NCI-H748 treated with DMSO at 0.1 percent for 48 hours (cell line): ENCODE measurements at regions not wholly inside any gene's neighbourhood (a gene's known extent, or its start where the extent isn't known, plus 50 kb on each side); places are given as distances from the start of the nearest gene placed in this dataset.
"Not testable (repeated sequence)": the region's sequence is repeated elsewhere in the genome, so short reads cannot be mapped to it uniquely, and the experiment has no call there.

ENCODE experiments used
- DNase-seq: peaks from one replicate; lab custom pipeline; 2025; lab: John Stamatoyannopoulos, UW

DNA sequence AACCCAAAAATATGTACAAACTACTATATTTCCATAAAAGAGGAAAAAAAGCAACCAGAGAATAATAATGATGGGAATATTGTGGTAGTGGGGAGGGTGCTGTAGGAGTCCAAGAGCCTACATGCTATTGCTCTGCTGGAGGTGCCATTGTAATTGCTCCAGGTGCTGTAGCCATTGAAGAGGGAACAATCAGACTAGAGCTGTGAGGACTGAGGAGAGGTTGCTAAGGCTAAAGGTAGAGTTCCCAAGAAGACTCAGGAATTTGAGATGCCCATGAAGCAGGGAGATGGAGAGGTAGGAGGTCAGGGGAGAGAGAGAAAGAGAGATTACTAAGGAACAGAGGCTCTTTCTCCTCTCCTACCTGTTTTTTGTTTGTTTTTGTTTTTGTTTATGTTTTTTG, 394.0 kb downstream of the DMRTA1 start:
- no peak for DNase-seq

DNA sequence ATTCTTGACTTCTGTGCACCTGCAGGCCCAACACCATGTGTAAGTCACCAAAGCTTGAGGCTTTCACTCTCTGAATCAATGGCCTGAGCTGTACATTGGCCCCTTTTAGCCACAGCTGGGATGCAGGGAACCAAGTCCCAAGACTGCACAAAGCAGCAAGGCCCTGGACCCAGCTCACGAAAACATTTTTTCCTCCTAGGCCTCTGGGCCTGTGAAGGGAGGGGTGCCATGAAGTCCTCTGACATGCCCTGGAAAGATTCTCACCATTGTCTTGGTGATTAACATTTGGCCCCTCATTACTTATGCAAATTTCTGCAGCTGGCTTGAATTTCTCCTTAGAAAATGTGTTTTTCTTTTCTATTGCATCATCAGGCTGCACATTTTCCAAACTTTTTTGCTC, 398.6 kb downstream of the DMRTA1 start:
- not testable (repeated sequence) for DNase-seq

DNA sequence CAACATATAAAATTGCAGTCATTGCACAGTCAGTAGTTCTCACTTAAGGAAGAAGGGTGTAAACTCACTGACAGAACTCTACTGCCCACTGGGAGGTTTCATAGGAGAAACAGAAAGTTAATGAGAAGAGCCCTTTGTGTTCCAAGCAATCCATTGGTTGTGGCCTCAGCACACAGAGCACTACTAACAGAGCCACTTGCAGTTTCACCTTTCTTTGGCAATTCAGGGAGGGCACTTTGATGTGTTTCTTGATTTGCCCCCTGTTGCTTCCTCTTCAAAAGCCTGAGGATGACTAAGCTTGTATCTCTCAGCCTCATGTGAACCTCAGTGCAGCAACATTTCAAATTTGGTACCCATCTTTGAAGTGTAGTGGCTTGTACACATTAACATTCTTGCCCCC, 409.4 kb downstream of the DMRTA1 start:
- DNase-seq = no peak

DNA sequence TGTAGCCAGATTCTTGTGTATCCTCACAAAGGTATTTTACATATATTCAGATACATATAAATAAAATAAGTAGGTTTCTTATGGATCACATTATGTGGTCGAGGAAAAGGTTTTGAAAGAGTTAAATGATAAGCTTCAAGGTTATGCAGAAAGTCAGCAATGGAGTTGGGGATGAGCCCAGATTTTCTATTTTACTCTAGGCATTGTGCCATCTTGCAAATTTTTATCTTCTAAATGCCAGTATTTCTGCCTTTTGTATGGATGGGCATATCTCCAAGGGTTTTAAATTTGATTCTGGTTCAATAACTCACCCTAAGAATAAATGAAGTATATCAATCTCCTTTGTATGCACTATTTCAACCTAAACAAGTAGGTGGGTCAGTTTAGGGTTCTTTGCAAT, 410.7 kb downstream of the DMRTA1 start:
- DNase-seq = no peak

DNA sequence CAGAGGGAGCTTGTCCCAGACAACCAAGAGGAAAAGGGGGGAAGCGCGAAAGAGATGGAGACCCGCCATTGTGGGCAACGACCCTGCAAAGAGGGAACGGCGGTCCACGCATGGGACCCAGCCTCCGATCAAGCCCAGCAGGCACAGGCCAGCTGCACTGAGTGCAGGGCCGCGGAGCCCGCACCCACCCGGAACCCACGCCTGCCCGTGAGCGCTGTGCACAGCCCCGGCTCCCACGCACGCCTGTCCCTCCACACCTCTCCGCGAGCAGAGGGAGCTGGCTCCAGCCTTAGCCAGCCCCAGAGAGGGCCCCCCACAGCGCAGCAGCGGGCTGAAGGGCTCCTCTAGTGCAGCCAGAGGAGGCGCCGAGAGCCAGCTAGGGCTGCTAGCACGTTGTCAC, 416.5 kb downstream of the DMRTA1 start:
- DNase-seq = no peak

DNA sequence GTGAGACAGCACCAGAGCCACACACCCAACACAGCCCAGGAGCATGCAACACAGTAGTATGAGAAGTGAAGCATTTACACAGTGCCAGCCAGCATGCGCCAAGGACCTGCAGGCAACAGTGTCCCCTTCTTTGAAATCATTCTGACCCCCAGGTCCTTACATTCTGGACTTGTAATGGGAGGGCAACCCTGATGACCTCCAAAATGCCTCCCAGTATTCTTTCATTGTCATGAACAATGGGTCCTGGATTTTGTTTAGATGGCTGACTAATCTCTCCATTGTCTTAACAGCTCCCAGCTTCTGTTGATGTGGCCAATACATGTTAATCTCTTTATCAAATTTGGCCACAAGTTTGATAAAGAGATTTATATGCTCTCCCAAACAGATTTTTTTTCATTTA, 417.1 kb downstream of the DMRTA1 start:
- DNase-seq = no peak

DNA sequence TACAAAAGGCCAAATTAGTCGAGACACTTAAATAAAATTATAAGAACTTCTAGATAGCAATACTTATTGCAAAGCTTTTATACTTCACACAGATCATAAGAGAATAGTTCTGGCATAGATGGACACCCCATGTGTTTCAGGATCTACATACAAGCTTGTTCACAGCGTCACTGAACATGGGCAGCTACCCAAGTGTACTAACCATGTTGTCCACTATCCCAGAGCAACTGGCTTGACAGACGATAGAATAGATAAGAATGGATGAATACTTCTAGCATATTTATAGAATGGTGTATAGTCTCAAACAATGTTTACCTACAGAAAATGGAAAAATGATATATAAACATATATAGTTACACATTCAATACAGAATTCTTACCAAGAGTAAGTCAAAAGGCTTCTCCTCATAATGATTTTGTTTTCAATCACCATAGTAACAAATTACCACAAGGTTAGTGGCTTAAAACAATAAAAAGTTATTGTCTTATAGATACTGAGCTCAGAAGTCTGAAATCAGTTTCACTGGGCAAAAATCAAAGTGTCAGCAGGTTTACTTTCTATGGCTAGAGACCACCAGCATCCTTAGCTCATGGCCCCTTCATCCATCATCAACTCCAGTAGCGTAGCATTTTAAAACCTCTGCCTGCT, 446.7 kb downstream of the DMRTA1 start:
- no peak for DNase-seq

DNA sequence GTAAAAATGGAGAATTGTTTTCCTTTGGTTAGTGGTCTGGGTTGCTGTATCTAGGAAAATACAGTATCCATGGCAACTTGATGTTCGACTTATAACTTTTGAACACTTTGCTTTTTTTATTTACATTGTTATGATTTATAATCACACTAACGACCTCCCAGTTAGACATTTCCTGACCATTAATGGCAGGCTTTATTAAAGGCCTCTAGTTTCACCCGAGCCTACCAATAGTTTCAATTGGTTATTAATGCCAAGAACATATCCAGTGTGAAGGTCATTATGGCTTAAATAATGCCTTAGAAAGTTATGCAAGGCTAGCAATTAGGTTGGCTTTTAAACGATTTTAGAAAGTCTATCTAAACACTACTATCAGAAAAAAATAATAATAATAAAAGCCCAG, 452.0 kb downstream of the DMRTA1 start:
- DNase-seq = no peak

DNA sequence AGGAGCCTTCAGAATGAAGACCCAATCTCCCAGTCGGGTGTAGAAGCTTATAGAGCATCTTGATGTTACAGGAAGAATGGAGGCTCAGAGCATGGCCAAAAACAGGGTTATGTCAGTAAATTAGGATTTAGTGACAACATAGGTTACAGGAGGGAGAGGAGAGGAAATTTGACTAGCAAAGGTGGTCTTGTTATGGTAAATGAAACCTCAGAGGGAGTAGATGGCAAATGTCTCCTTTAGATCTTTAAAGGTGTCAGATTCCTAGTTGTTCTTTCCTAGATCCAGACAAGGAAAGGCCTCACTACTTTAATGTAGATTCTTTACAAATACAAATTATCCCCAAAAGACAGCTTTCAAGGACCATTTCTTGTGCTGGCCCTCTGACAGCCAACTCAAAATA, 465.0 kb downstream of the DMRTA1 start:
- no peak for DNase-seq

DNA sequence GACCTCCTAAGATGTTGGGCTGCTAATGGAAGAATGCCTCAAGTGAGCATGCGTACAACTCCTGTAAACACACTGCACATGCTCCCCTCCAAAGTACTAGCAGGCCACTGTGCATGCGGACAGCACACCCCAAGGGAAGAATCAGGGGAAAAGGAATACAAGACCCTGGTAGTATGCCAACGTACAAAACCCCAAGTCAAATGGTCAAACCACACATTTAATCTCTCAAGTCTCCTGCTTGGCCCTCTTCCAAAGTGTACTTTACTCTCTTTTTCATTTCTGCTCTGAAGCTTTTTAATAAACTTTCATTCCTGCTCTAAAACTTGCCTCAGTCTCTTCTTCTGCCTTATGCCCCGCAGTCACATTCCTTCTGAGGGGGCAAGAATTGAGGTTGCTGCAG, 466.4 kb downstream of the DMRTA1 start:
- DNase-seq = no peak

DNA sequence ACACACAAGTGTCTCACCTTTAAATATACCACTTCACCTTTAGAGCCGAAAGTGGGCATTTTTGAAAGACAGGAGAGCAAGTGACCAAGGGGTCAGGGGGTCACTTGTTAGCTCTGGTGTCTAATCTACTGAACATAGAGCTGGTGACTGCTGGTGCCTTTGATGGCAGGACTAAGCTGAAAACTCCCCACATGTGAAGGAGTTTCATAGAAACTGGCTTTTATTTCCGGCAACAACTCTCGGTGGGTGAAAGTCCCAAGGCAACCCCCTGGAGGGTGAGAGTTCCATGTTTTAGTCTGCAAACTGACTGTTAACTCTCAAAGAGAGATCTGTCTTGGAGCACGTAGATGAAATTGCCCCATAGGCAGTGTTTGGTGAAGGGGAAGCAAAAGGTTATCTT, 466.9 kb downstream of the DMRTA1 start:
- DNase-seq = no peak

DNA sequence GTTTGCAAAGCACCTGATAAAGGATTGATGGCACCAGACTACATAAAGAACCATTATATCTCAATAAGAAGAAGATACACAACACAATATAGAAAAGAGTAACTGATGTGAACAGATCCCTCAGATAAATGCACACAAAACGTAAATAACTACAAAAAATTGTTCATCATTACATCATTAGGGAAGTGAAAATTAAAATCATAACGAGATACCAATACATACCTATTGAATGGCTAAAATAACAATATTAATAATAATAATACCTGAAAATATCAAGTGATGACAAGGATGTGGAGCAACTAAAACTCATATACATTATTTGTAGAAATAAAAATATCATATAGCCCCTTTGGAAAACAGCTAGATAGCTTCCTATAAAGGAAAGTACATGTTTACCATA, 469.5 kb downstream of the DMRTA1 start:
- DNase-seq = no peak

DNA sequence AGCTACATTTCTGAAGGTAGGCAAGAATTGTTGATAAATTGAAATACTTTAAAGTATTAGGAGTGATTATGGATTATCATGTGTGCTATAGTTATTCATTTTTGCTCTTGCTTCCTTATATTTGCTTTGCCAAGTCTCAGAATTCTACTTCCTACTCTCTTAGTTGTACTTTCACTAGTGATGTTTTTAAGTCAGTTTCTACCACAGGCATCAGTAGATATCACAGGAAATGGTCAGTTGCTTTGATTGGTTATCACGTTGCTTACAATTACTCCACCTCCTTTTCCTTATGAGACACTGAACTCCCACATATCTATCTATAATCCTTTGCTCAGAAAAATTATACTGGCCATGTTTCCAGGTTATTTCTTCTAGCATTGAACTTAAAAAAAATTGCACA, 472.8 kb downstream of the DMRTA1 start:
- no peak for DNase-seq

DNA sequence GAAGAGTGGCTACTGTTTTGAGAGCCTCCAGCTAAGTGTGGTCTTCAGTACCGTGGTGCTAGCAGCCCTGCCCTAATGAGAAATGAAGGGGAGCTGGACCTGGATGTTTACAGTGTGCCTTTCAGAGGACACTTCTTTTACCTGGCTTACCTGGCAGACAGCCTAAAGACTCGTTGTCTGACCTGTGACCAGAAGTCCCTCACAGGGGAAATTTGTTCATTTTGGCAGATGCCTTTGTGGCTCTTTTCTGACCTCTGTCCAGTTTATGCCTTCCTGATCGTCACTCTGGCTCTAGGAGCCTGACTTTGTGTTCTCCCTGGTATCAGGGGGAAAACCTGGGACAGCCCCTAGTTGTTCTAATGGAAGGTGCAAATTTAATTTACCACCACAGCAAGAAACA, 475.1 kb downstream of the DMRTA1 start:
- peak; percentile 63 for DNase-seq

DNA sequence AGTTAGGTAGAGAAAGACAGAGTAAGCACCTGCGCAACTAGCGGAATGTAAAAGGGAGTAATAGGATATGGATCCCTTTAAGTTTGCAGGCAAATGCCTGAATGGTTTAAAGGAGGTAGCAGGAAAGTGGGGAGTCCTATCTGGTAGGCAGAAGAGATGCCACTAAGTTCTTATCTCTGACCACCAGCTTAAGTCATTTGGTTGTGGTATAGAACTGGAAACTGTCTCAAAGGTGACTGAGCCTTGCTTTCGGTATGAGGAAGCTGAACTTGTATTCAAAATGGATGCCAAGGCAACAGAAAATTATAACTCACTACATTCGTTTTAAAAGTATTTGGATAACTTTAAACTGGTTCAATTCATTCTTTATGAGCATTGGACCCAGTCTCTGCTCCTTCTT, 475.6 kb downstream of the DMRTA1 start:
- no peak for DNase-seq

DNA sequence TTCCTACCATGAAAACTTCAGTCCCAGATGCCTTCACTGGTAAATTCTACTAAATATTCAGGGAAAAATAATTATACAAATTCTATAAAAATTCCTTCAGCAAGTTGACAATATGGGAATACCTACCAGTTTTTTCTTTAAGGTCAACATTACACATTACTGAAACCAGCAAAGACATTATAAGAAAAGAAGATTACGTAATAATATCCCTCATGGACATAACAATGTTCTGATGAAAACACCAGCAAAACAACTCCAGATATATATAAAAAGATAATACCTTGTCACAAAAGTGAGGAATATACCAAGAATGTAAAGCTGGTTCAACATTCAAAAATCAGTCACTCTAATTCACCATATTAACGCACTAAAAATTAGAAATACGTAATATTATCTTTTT, 507.9 kb downstream of the DMRTA1 start:
- no peak for DNase-seq

DNA sequence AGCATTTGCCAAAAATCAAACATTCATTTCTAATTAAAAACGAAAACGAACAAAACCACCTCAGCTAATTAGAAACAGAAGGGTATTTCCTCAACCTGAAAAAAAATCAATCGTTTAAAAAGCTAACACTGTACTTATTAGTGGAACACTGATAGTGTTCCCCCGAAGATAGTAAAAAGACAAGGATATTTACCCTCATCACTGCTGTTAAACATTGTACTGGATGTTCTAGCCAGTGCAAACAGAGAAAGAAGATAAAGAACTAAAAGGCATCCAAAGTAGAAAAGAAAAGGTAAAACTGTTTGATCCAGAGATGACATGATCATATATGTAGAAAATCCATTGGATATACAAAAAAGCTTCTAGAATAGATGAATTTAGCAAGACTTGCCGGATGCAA, 508.3 kb downstream of the DMRTA1 start:
- no peak for DNase-seq

DNA sequence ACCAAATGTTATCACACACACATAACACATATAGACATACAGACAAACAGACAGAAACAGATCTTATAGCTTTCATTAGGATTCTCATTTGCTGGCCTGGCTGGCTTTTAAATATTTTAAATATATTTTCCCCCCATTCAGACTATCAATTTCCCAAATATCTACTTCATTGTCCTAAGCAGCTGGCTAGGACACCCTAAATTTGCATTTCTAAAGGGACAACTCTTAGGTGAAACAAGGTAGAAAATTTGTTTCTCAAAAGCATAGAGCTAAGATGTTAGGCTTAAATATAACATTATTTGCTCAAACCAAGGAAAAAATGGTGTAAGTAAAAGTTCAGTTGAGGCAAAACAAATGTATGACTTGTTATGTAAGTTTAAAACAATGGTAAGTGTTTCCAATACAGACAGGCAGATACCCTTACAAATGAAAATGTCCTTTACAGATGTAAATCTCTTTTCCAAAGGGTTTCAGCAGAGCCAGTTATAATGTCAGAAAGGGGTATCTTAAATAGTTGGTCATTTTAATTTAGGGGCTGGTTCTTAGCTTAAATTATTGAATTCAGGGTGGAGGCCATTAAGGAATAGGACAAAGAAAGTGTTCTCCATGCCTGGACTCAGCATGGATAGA, 522.8 kb downstream of the DMRTA1 start:
- no peak for DNase-seq

DNA sequence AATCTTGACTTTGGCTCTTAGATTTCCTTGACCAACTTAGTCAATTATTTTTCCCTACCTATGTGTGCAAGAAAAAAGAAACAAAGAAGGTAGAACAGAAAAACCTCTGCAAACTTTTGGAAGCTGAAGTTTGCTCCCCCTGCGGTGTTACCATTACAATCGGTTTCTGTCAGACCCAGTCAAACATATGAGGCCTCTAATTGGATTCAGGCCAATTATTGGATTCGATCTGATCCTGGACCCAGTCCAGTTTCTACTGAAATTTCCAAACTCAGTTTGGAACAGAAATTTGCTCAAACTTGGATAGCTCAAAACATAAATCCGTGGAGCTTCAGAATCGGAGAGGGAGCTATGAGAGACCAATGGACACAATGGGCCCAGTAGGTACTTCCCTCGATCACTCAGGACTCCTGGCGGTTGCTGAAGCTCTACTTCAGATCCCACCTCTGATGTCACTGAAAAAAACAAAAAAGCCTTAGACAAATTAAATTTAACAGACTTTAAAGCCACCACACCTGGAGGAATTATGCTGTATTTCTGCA, 523.9 kb downstream of the DMRTA1 start:
- DNase-seq = no peak

DNA sequence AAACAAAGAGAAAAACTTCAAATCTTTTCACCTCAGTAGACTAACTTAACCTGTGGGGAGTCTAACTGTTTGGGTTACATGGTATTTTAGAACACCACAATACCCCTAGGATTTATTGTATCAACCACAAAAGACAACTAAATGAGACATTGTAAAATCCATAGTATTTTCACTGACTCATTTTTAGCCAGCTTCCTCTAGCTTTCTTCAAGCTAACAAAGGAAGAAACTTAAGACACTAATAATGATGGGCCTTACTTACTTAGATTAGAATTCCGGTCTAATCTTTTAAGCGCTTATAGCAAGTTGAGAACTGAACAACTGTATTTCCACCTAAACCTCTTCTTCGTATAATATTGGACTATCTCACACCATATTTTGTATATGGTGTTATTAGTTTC, 529.3 kb downstream of the DMRTA1 start:
- DNase-seq = no peak

DNA sequence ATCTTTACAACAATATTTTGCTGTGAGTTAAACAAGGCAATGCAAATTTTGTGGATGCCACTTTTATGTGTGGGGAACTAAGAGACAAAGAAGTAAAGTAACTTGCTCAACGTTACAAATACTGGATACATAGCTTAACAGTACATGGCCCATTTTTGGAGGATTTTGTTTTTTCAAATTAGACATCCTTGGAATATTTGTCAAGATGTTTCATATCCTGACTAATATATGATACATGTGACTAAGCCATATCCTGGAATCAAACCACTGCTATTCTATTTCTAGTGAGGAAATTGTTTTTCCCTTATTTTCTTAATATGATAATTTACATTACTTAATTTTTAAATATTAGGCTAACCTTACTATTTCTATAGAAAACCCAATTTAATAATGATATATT, 529.8 kb downstream of the DMRTA1 start:
- no peak for DNase-seq

DNA sequence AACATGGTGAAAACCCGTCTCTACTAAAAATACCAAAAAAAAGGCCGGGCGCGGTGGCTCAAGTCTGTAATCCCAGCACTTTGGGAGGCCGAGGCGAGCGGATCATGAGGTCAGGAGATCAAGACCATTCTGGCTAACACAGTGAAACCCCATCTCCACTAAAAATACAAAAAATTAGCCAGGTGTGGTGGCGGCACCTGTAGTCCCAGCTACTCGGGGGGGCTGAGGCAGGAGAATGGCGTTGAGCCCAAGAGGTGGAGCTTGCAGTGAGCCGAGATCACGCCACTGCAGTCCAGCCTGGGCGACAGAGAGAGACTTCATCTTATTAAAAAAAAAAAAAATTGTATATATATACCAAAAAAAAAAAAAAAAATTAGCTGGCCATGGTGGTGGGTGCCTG, 533.8 kb downstream of the DMRTA1 start:
- not testable (repeated sequence) for DNase-seq

DNA sequence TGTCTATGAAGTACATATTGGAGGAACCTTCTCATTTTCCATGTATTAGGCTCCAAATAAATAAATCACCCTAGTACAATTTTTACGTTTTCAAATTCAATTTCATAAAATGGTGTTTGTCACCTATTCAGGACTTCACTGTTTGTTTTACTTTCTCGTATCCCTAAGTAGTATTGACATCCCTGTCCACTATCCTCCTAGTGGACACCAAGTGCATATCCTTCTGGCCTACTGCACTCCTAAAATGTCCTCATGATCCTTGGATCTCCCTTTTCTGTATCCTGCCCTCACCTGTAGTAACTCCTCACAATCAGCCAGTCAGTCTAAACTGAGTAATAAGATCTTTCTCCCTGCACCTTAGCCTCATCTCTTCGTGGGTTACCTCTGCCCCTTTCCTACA, 539.9 kb downstream of the DMRTA1 start:
- DNase-seq = no peak

DNA sequence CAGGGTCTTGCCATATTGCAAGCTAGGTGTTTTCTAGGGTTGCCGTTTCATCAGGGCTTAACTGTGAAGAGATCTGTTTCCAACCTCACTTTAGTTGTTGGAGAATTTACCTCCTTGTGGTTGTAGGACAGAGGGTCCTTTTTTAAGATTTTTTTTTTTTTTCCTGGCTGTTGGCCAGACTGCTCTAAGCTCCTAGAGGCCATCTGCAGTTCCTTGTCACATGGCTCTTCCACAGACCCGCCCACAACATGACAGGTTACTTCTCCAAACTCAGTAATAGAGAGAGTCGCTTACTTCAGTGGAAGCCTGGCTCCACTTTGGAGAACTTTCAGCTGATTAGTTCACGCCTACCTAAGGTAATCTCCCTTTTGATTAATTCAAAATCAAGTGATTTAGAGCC, 543.7 kb downstream of the DMRTA1 start:
- DNase-seq = no peak
